ENCODE measurements at regions not wholly inside any gene's neighbourhood (a gene's known extent, or its start where the extent isn't known, plus 50 kb on each side); places are given as distances from the start of the nearest gene placed in this dataset.

DNA sequence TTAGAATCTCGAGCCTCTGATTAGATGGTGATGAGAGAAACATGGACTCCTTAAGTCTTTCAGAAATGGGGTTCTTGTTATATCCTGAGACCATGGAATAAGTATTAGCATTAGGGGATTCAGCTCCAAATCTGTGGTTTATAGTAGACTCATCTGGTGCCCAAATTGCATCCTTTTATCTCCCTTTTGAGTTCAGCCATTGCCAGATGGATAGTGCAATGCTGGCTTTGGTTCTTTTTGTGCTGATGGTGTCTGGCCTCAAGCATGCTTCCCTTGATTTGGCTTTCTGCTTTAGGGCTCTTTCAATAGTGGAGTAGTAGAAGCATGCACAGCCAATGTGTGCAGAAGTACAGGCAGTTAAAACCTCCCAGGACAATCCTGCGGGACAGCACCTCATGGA, 306.4 kb downstream of the TSN start:
- WGBS, 3 donors, result 55 to 68% (median 61%) methylated on average over 2 of the region's 2 CpGs
- no peak for DNase-seq
- H3K4me3 ChIP-seq, result no peak overlapping the region
- H3K9me3 ChIP-seq, result no peaks in the 10 kb centered on the region
- no peak overlapping the region for H3K27ac ChIP-seq
- no peaks in the 10 kb centered on the region for H3K4me1 ChIP-seq (ENCODE audit: insufficient read depth)
- H3K27me3 ChIP-seq, result no peaks in the 10 kb centered on the region
- intact Hi-C loops (cut with DNase I), result no loop called here
- H3K36me3 ChIP-seq, result no peaks in the 10 kb centered on the region
- no peak for TF ChIP-seq POLR2A (IDR thresholded peaks at IDR 0.05)
- TF ChIP-seq EP300 (IDR thresholded peaks at IDR 0.05), result no peak
- TF ChIP-seq, protein P1, sequence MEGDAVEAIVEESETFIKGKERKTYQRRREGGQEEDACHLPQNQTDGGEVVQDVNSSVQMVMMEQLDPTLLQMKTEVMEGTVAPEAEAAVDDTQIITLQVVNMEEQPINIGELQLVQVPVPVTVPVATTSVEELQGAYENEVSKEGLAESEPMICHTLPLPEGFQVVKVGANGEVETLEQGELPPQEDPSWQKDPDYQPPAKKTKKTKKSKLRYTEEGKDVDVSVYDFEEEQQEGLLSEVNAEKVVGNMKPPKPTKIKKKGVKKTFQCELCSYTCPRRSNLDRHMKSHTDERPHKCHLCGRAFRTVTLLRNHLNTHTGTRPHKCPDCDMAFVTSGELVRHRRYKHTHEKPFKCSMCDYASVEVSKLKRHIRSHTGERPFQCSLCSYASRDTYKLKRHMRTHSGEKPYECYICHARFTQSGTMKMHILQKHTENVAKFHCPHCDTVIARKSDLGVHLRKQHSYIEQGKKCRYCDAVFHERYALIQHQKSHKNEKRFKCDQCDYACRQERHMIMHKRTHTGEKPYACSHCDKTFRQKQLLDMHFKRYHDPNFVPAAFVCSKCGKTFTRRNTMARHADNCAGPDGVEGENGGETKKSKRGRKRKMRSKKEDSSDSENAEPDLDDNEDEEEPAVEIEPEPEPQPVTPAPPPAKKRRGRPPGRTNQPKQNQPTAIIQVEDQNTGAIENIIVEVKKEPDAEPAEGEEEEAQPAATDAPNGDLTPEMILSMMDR (IDR thresholded peaks at IDR 0.05), result no peak

DNA sequence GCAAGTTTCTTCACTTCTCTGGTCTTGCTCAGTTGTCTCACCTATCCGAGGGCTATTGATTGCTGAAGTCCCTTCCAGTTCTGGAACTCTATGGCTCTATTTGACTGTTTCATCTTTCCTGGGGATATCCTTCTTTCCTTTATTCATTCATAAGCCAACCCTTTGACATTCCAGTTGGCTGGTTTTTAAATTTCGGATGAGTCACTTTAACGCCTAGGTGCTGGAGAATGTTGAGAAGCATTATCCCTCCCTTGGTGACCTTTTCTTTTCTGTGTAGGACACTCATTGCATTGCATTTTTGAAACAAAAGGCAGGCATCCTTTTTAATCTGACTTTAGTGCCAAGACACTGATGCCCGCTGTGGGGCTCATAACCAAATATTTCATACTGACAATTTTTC, 307.1 kb downstream of the TSN start:
- 57 to 64% (median 61%) methylated on average over 4 of the region's 4 CpGs for WGBS, 3 donors
- TF ChIP-seq EP300 (IDR thresholded peaks at IDR 0.05), result no peak
- TF ChIP-seq, protein P1 (IDR thresholded peaks at IDR 0.05), result no peak
- TF ChIP-seq POLR2A (IDR thresholded peaks at IDR 0.05), result no peak
- Histone ChIP-seq H3K4me3 (no peak overlapping the region), H3K9me3 (no peaks in the 10 kb centered on the region), H3K27ac (no peak overlapping the region), H3K4me1 (ENCODE audit: insufficient read depth) (no peaks in the 10 kb centered on the region), H3K36me3 (no peaks in the 10 kb centered on the region), H3K27me3 (no peaks in the 10 kb centered on the region)
- intact Hi-C loops (cut with DNase I), result no loop called here
- DNase-seq, result no peak

DNA sequence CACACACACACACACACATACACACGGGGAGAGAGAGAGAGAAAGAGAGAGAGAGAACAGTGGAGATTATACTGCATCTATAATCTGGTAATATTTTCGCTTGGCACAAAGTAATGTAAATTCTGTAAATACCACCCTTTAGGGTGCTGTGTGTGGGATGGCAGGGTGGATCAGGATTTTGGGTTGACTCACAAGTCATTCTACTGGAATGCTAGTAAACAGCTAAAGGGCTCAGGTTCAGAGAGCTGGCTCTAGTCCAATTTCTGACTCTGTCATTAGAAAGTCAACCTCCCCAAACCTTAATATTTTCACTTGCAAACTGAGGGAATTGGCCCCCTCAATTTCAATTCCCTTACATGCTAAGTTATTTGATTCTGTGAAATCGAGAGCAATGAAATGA, 308.3 kb downstream of the TSN start:
- DNase-seq, result no peak
- no peaks in the 10 kb centered on the region for H3K27me3 ChIP-seq
- TF ChIP-seq, protein P1 (IDR thresholded peaks at IDR 0.05), result no peak
- no peak for TF ChIP-seq EP300 (IDR thresholded peaks at IDR 0.05)
- no peak for TF ChIP-seq POLR2A (IDR thresholded peaks at IDR 0.05)
- H3K4me1 ChIP-seq (ENCODE audit: insufficient read depth), result no peaks in the 10 kb centered on the region
- WGBS, 3 donors, result 72 to 81% (median 74%) methylated on average over 3 of the region's 3 CpGs
- no peaks in the 10 kb centered on the region for H3K36me3 ChIP-seq
- no peaks in the 10 kb centered on the region for H3K9me3 ChIP-seq
- H3K27ac ChIP-seq, result no peak overlapping the region
- intact Hi-C loops (cut with DNase I), result no loop called here
- no peak overlapping the region for H3K4me3 ChIP-seq

DNA sequence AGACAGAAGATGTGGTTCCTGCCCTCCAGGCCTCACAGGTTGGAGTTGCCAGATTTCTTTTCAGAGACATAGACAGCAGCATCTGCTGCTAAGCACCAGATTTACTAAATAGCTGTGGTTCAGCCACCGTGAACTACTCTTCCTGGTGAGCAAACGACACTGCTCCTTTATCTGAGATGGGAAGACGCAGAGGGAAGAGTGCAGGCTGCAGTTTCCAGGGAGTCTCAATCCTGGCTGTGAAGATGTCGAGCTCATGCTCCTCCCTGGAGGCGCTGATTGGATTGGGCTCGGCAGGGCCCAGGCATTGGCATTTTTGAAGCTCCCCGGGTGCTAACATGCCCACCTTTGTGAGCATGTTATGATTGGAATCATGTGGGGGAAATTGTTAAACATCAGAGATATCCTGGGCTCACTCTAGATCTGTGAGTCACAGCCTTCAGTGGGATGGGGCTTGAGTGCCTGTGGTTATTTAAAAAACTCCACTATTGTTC, 314.8 kb downstream of the TSN start:
- no peaks in the 10 kb centered on the region for H3K4me1 ChIP-seq (ENCODE audit: insufficient read depth)
- H3K27me3 ChIP-seq, result no peaks in the 10 kb centered on the region
- DNase-seq, result no peak
- intact Hi-C loops (cut with DNase I), result no loop called here
- no peak overlapping the region for H3K27ac ChIP-seq
- no peaks in the 10 kb centered on the region for H3K36me3 ChIP-seq
- no peaks in the 10 kb centered on the region for H3K9me3 ChIP-seq
- TF ChIP-seq, protein P1 (IDR thresholded peaks at IDR 0.05), result no peak
- TF ChIP-seq POLR2A (IDR thresholded peaks at IDR 0.05), result no peak
- no peak for TF ChIP-seq EP300 (IDR thresholded peaks at IDR 0.05)
- 62 to 68% (median 65%) methylated on average over 7 of the region's 7 CpGs for WGBS, 3 donors
- no peak overlapping the region for H3K4me3 ChIP-seq

Measured in ovary (tissue), 7 donors.